HG02588 (cell line): ENCODE measurements at regions not wholly inside any gene's neighbourhood (a gene's known extent, or its start where the extent isn't known, plus 50 kb on each side); places are given as distances from the start of the nearest gene placed in this dataset.

Experiments
- ATAC-seq: cut with Tn5 transposase; IDR thresholded peaks from one replicate; pipeline ENCODE4 v1.9.1; 2021; ENCODE audit warnings: mild to moderate bottlenecking, moderate library complexity; ENCODE audit not compliant: unreplicated experiment

DNA sequence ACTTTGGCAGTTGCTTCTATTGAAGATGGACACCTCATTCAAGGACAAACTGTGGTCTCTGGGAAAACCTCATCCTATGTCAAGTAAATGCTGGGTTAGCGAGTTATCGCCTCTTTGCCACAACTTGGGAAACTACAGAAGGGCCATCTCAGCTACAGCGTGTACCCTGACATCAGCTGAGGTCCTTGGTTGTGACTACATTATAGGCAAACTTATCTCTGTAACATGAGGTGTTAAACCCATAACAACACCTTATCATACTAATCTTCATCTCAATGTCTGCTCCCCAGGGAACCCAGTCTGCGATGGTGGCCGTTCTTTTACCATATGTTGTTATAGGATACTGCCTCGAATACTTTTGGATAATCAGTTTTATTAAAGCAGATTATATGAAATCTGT lies 1862.7 kb downstream of the STIM2 start:
- no peak for ATAC-seq

DNA sequence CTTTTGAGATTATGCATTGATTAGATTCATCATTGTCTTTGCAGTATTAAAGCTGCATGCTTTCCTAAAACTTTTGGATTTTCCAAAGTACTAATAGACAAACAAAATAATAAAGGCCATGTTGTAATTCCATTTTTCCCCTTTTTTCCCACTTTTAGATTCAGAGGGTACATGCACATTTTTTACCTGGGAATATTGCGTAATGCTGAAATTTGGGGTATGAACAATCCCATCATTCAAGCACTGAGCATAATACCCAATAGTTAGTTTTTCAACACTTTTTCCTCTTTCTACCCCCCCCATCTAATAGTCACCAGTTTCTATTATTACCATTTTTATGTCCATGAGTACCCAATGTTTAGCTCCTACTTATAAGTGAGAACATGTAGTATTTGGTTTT lies 1863.6 kb downstream of the STIM2 start:
- ATAC-seq, result no peak

GRCh38 chr4:28730304-28730703 lies 1869.7 kb downstream of the STIM2 start:
- ATAC-seq, result no peak

- no peak for ATAC-seq
Observed at GRCh38 chr4:28744066-28744465, 1883.4 kb downstream of the STIM2 start.

- no peak for ATAC-seq
Observed at GRCh38 chr4:28754376-28754775, 1893.7 kb downstream of the STIM2 start.

- no peak for ATAC-seq
Observed at GRCh38 chr4:28755081-28755480, 1894.4 kb downstream of the STIM2 start.

DNA sequence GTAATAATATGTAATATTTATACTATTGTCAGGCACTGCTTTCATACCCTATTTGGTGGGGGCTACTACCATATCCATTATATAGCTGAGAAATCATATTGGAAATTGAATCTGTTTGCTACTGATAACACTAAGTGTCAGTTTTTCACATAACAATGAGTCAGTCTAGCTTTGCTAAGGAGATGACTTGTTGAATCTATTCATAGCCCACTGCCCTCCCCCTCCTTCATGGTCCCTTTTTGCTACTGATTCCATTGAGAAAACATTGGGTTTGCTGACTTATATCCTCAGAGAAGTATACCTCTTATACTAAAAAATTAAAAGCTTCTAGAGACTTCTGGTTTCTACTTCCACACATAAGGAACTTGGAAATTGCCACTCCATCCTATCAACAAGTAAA lies 1898.4 kb downstream of the STIM2 start:
- no peak for ATAC-seq

DNA sequence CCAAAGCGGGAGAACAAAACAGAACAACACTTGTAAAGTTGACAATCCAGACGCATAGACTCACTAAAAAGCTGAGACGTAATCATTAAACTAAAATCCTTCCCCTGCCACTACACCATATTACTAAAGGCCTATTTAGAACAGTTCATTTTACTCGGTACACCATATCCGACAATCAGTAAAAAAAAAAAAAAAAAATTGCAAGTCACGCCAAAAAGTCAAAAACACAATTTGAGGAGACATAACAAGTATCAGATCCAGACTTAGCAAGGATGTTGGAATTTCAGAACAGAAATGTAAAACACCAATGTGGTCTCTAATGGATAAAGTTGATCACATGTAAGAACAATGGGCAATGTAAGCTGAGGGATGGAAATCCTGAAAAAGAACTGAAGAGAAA lies 1899.4 kb downstream of the STIM2 start:
- no peak for ATAC-seq

GRCh38 chr4:28772066-28772465 lies 1911.4 kb downstream of the STIM2 start:
- ATAC-seq, result no peak

DNA sequence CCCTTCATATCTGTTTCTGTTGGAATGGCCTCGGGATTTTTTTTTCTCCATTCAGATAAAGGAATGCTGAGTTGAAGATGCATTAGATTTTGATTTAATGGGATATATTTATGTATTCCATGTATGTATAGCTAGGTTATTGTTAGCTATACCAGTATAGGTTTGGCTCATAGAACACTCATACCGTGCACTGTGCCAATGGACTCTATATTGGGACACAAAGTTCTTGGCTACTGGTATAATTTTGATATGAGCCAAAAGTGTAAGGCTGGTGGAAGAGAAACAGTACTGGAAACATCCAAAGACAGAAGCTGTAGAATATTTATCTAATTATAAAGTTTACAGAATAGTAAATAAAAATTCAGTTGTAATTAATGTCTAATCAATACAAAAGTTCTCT lies 1912.1 kb downstream of the STIM2 start:
- no peak for ATAC-seq

GRCh38 chr4:28774344-28774743 lies 1913.7 kb downstream of the STIM2 start:
- no peak for ATAC-seq

DNA sequence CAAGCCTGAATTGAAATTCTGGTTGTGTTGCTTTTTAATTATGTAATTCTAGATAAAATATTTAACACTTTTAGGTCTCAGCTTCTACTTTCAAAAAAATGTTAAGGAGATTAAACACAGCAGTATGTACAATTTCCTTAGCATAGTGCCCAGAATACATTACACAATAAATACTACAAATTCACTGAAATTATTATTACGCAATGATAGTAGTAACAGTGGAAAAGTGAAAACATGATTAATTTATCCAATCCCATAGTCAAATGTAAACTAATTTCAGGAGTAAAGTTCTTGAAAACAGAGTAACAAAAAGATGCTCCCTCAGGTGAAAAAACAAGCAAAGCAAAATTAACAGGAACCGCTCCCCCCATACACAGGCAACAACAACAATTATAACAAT lies 1915.4 kb downstream of the STIM2 start:
- no peak for ATAC-seq

- no peak for ATAC-seq
Observed at GRCh38 chr4:28784188-28784587, 1923.5 kb downstream of the STIM2 start.

DNA sequence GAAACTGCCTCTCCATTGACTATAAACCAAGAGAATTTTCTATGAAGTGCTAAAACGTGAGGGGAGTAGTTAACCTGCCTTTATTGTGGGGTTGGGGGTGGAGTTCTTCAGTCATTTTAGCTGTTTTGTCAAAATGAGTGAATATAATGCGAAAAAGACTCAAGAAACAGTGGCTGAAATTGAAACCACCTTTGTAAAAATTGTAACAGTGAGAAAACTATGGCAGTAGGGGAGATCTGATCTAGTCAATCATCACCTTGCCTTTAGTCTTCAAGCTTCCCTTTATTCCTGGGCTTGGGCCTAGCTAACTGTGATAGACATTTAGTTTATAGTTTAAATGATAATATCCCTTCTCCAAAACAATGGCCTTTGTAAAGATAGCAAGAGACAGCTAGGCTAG lies 1927.3 kb downstream of the STIM2 start:
- ATAC-seq, result no peak

GRCh38 chr4:28788929-28789490 lies 1928.4 kb downstream of the STIM2 start:
- no peak for ATAC-seq

DNA sequence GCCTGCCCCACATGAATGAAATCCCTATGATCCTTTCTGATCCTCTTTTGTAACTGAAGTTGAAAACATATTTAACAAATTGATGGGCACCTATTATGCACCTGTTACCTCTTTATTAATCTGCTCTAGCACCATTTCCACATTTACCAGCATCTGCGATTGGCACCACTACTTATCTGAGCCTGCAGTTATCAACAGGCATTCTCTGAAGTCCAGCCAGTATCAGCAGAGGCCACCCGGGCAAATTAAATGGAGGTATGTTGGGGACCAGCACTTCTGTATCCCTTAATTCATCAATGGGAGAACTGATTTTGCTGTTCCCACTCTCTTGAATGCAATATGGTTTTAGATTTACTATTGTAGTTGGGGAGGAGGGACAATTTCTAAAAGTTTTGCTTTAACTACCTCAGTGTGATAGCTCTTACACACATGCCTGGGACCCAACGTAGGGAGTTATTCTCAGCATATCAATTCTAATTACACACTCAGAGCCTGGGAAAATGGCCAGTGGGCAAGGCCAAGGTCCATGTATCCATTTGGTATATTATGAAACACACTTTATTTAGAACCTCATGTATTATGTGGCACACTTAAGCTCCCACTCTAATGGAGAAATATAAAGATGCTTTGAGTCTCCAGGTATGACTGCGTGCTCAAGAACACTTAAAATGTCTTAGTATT lies 1927.1 kb upstream of the PCDH7 start:
- no peak for ATAC-seq

DNA sequence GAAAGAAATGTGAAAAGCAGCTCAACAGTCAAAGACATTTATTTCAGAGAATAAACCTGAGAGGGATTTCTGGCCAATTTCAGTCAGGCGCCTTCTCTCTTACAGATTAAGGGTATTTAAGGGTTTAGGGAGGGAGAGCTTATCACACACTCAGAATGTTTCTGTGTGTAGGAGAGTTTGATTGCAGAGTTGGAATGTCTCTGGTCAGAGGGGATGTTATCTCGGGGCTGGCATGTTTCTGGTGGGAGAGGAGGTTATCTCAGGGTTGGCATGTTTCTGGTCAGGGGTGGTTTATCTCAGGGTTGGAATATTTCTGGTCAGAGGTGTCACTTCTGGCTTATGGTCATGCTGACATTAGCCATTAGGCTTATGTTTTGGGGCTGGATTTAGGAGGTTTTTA lies 1920.5 kb upstream of the PCDH7 start:
- no peak for ATAC-seq

GRCh38 chr4:28811025-28811424 lies 1909.1 kb upstream of the PCDH7 start:
- no peak for ATAC-seq

DNA sequence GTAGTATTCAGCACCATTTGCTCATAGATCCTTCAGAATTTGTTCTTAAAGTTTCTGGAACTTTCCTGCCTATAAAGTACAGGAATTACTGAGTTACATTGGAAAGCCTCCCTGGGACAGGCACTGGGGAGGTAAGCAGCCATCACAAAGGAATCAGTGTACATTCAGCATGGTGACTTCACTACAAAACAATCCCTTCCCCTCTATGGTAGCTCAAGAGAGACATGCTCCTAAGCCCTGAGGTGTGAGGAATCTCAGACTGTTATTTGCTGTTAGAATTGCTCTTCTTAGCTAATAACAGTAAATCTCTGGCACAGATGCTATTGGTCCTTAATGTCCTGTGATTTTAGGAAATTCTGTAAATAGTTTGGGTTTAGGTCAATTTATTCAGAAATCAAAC lies 1898.0 kb upstream of the PCDH7 start:
- no peak for ATAC-seq

DNA sequence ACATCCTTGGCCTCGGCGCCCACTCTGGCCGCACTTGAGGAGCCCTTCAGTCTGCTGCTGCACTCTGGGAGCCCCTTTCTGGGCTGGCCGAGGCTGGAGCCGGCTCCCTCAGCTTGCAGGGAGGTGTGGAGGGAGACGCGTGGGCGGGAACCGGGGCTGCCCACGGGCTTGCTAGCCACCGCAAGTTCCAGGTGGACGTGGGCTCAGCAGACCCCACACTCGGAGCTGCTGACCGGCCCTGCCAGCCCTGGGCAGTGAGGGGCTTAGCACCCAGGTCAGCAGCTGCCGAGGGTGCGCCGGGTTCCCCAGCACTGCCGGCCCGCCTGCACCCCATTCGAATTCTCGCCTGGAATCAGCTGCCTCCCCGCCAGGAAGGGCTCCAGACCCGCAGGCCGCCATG lies 1892.3 kb upstream of the PCDH7 start:
- no peak for ATAC-seq

- ATAC-seq, result no peak
Observed at GRCh38 chr4:28831867-28832266, 1888.3 kb upstream of the PCDH7 start.

DNA sequence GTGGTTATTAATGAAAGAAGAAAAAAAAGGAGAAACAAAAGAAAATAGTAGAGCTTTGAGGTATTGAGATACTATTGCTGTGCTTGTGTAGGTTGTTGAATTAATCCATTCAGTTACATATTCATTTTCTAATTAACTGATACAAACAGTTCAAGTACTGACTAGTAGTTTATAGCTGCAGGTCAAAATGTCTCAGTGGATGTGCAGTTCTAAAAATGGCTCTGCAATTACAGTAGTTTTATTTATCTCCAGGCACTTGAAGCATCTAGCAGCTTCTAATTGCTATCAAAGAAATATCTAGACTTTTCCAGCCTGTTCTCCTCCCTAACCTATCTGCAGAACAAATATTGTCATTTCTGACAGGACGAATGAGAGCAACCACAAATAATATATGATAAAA lies 1887.7 kb upstream of the PCDH7 start:
- ATAC-seq, result no peak

- no peak for ATAC-seq
Observed at GRCh38 chr4:28834120-28834519, 1886.0 kb upstream of the PCDH7 start.
